Esophagus (tissue), 2 donors: ENCODE measurements at regions not wholly inside any gene's neighbourhood (a gene's known extent, or its start where the extent isn't known, plus 50 kb on each side); places are given as distances from the start of the nearest gene placed in this dataset.

Source experiments
- H3K27ac ChIP-seq, 2 donors: one replicate each; pipeline ENCODE4 v1.5.1; 2013; ENCODE audit warnings: low read depth in 2 of 2, mild to moderate bottlenecking in 2 of 2, inconsistent platforms in 1 of 2, low read length in 1 of 2, moderate library complexity in 1 of 2
- H3K27me3 ChIP-seq, 2 donors: one replicate each; pipeline ENCODE4 v1.6.1; 2013; ENCODE audit warnings: low read length in 2 of 2, control low read depth in 1 of 2, mild to moderate bottlenecking in 1 of 2; ENCODE audit not compliant: insufficient read depth in 2 of 2, control insufficient read depth in 1 of 2
- H3K36me3 ChIP-seq, 2 donors: one replicate each; pipeline ENCODE4 v1.6.1; 2013; ENCODE audit warnings: low read length in 1 of 2; ENCODE audit not compliant: control insufficient read depth in 2 of 2, insufficient read depth in 2 of 2
- H3K4me1 ChIP-seq, 2 donors: one replicate each; pipeline ENCODE4 v1.6.1; 2013; ENCODE audit warnings: low read length in 1 of 2; ENCODE audit not compliant: control insufficient read depth in 2 of 2, insufficient read depth in 2 of 2
- H3K4me3 ChIP-seq, 2 donors: one replicate each; pipeline ENCODE4 v1.5.1; 2013; ENCODE audit warnings: low read length in 2 of 2, mild to moderate bottlenecking in 2 of 2, low read depth in 1 of 2, moderate library complexity in 1 of 2
- H3K9me3 ChIP-seq, 2 donors: one replicate each; pipeline ENCODE4 v1.6.1; 2013; ENCODE audit warnings: mild to moderate bottlenecking in 2 of 2, low read depth in 1 of 2, low read length in 1 of 2, moderate library complexity in 1 of 2; ENCODE audit not compliant: control insufficient read depth in 2 of 2, insufficient read depth in 1 of 2
- WGBS, 2 donors: extraction: QIAGEN DNeasy Blood & Tissue Kit; methylation state at CpG; one replicate each; pipeline ENCODE4 v1.1.7; 2013; 5-methylcytosine and 5-hydroxymethylcytosine counted together
- donor health status: healthy with polysubstance abuse.
- donor health status: Bipolar disorder and iron deficiency.

DNA sequence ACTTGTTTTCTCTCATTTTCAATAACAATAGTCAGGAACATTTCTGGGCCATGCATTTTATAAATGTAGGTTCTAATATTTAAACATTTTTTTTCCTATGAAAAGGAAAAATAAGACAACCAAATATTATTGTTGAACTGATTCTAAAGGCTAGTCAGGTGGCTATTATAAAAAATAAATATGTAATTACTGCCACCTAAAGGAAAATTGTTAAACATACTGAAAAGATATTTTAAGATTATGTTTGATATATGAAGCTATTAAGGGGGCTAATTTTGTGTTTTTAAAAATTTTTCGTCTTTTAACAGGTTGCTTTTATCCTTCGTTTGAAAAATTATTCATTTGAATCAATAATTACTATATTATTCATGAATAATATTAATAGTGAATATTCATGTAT lies 62.2 kb upstream of the FDX1 start:
- no peak overlapping the region for H3K27ac ChIP-seq
- no peaks in the 10 kb centered on the region for H3K27me3 ChIP-seq
- no peaks in the 10 kb centered on the region for H3K9me3 ChIP-seq
- WGBS, 2 donors, result 28 to 39% methylated on average over 2 of the region's 2 CpGs
- no peaks in the 10 kb centered on the region for H3K36me3 ChIP-seq
- no peaks in the 10 kb centered on the region for H3K4me1 ChIP-seq
- no peak overlapping the region for H3K4me3 ChIP-seq

DNA sequence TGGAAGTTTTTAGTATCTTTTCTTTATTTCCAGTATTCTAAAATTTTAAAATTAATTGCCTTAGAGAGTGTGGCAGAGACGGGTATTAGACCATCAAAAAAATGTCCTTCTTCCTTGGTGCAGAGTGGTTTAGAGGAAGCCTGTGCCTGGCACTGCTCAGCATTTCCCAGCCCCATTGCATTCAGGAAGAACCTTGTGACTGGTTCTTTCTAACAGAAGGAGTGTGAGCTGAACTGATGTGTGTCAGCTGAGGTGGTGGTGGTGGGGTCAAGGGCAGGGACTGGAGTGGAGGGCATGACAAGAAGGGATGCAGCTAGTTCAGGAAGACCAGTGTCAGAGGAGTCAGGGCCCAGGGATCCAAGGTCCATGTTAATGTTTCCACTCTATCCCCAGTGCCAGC lies 58.7 kb upstream of the FDX1 start:
- H3K9me3 ChIP-seq, result no peaks in the 10 kb centered on the region
- 90 to 92% methylated on average over 1 of the region's 1 CpG for WGBS, 2 donors

DNA sequence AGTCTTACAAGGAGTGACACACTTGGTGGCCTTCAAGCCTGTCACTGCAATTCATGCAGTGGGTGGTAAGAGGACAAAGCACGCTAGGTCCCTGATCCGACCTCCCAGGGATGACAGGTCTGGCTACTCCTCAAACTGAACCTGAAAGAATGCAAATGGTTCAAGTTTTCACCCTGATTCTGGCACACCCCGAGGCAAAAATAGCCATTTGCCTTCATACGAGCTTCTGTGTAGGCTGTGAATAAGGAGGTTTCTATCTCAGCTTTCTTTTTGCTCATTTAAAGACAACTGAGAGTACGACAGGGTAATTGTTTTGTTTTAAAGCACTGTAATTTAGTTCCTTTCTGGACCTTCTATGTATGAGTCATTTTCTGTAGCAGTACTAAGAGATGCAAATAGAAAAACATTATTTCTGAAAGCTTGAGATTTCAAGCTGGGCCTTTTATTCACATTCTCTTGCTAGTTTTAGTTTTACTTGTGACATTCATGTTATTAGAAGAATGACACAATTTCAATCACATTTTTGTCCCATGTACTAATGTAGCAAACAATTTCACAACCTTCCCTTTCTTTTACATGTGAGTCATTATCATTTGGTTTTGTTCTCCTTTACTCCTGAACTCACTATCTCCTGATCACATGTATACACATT lies 56.6 kb upstream of the FDX1 start:
- Histone ChIP-seq H3K27me3 (no peaks in the 10 kb centered on the region), H3K4me3 (no peak overlapping the region), H3K36me3 (no peaks in the 10 kb centered on the region), H3K4me1 (peaks cover 0 to 3% of the 10 kb centered on the region in 2 donors), H3K27ac (no peak overlapping the region), H3K9me3 (no peaks in the 10 kb centered on the region)
- WGBS, 2 donors, result 53 to 62% methylated on average over 5 of the region's 5 CpGs

More for the DNA sequence above, 58.7 kb upstream of the FDX1 start:
- no peaks in the 10 kb centered on the region for H3K36me3 ChIP-seq
- peaks cover 0 to 3% of the 10 kb centered on the region in 2 donors for H3K4me1 ChIP-seq
- no peak overlapping the region for H3K27ac ChIP-seq
- no peak overlapping the region for H3K4me3 ChIP-seq
- H3K27me3 ChIP-seq, result no peaks in the 10 kb centered on the region

DNA sequence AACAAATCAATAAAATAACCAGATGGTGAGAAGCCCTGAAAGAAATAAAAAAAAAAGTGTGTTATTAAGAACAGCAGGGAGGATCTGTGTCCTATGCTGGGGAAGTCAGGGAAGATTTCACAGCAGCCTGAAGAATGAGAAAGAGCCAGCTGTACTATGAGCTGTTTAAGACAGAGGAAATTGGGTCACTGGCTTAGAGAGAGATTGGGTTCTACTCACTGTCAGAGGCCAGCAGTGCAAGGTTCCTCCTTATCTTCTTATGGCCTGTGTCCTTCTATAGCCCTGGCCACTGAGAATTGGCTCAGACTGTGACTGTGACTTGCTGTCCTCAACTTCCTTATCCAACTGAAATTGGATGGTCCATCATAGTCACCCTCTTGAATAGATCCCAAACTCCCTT lies 54.8 kb upstream of the FDX1 start:
- H3K27me3 ChIP-seq, result no peaks in the 10 kb centered on the region
- no peak overlapping the region for H3K27ac ChIP-seq
- H3K4me3 ChIP-seq, result no peak overlapping the region
- H3K4me1 ChIP-seq, result peaks cover 0 to 3% of the 10 kb centered on the region in 2 donors
- no peaks in the 10 kb centered on the region for H3K36me3 ChIP-seq
- no peaks in the 10 kb centered on the region for H3K9me3 ChIP-seq

DNA sequence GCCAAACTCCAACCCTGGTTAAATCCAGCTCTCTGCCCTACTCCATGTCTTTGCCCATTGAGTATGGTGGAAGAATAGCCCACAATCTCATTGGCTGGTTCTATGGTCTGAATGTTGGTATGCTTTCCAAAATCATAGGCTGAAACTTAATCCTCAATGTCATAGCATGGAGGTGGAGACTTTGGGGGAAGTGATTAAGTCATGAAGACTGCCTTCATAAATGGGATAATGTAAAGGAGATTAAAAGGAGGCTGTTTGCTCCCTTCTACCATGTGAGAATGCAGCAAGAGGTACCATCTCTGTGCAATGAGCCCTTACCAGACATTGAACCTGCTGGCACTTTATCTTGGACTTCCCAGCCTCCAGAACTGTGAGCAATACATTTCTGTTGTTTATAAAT lies 54.4 kb upstream of the FDX1 start:
- Histone ChIP-seq H3K27ac (no peak overlapping the region), H3K36me3 (no peaks in the 10 kb centered on the region), H3K4me3 (no peak overlapping the region), H3K4me1 (peaks cover 0 to 3% of the 10 kb centered on the region in 2 donors), H3K9me3 (no peaks in the 10 kb centered on the region), H3K27me3 (no peaks in the 10 kb centered on the region)

DNA sequence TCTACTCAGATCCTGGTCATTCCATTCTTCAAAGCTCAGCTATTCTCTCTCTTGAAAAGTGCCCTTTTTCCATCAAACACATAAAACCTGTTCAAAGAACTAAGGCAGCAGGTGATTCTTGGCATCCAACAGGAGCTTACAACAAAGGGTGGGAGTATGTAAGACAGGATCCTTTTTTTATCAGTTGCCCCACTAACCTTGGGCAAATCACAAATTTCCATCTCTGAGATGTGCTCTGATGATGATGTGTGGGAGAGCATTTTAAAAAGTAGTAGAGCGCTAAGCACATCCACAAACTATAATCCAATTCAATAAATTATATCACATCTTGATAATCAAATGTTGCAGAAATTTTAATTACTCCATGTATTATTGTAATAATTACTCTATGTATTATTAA lies 53.7 kb upstream of the FDX1 start:
- 95 to 100% methylated on average over 1 of the region's 1 CpG for WGBS, 2 donors
- Histone ChIP-seq H3K36me3 (no peaks in the 10 kb centered on the region), H3K9me3 (no peaks in the 10 kb centered on the region), H3K4me1 (peaks cover 0 to 3% of the 10 kb centered on the region in 2 donors), H3K27ac (no peak overlapping the region), H3K27me3 (no peaks in the 10 kb centered on the region), H3K4me3 (no peak overlapping the region)

DNA sequence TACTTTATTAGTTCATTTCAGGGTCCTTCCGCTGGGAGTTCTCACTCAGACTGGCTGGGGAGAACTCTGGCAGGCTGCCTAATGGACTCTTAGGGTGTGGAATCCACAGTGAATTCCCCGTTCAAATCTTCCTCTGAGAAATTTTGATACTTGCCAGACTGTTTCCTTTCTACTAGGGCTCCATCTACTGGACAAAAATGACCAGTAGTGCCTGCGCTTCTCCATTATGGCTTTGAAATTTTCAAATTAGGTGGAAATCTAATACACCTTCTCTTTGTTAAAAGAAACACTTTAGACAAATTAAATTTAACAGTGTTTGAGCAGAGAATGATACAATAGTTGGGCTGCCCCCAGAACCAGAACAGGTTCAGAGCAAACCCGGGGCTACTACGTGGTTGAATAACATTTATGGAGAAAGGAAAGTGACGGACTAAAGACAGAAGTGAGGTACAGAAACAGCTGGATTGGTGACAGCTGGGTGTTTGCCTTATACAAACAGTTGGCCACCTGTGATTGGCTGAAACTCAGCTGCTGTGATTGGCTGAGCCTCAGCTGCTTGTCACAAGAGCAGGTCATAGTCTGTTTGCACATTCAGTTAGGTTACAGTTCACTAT lies 52.9 kb upstream of the FDX1 start:
- Histone ChIP-seq H3K9me3 (no peaks in the 10 kb centered on the region), H3K4me3 (peak overlapping the region; percentile 4 to 34), H3K4me1 (peaks cover 0 to 3% of the 10 kb centered on the region in 2 donors), H3K27me3 (no peaks in the 10 kb centered on the region), H3K36me3 (no peaks in the 10 kb centered on the region), H3K27ac (peak overlapping the region; percentile 18 to 63)
- 16 to 20% methylated on average over 6 of the region's 6 CpGs for WGBS, 2 donors

DNA sequence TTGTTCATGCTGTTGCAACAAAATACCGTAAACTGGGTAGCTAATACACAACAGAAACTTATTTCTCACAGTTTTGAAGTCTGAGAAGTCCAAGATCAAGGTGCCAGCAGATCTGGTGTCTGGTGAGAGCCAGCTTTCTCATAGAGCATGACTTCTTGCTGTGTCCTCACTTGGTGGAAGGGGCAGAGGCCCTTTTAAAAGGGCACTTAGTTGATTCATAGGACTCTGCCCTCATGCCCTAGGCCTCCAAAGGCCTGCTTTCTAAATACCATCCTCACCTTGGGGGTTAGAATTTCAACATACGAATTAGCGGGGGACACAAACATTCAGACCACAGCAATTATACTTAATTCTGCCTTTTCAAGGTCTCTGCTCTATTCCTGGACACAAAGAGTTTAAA lies 52.3 kb upstream of the FDX1 start:
- 88 to 96% methylated on average over 3 of the region's 3 CpGs for WGBS, 2 donors
- Histone ChIP-seq H3K9me3 (no peaks in the 10 kb centered on the region), H3K27ac (no peak overlapping the region), H3K36me3 (no peaks in the 10 kb centered on the region), H3K27me3 (no peaks in the 10 kb centered on the region), H3K4me3 (no peak overlapping the region), H3K4me1 (peaks cover 0 to 3% of the 10 kb centered on the region in 2 donors)

DNA sequence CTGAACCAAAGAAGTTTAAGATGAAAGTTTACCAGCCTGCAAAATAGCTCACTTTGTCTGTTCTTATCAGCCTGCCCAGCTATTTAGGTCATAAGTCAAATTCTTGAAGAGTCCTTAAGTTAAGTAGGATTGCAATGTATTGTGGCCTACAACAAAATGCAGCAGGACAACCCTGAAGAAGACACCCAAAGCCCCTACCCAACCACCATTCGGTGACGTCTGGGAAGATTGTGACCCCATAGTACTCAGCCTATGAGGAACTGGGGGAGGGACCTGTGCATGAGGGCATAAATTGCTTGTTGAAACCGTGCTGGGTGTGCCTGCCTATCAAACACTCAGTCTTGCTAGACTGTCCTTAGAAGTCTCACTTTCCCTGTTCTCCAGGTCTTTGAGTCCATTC lies 50.5 kb upstream of the FDX1 start:
- Histone ChIP-seq H3K27ac (no peak overlapping the region), H3K4me1 (no peaks in the 10 kb centered on the region), H3K9me3 (no peaks in the 10 kb centered on the region), H3K36me3 (no peaks in the 10 kb centered on the region), H3K4me3 (no peak overlapping the region), H3K27me3 (no peaks in the 10 kb centered on the region)
- WGBS, 2 donors, result 75 to 85% methylated on average over 3 of the region's 3 CpGs

DNA sequence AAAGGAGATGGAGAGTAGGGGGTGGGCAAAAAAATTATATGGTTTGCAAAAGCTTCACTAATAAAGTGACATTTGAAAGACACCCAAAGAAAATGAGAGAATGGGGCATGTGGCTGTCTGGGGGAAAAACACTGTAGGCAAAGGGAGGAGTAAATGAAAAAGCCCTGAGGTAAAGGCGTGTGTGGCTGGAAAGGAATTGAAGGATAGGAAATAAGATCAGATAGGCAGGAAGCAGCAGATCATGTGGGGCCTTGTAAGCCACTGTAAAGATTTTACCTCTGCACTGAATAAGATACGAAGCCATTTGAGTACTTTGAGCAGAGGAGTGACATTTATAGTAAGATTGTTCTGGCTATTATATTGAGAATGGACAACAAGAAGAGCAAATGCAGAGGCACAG lies 49.8 kb upstream of the FDX1 start:
- H3K9me3 ChIP-seq, result no peaks in the 10 kb centered on the region
- H3K27ac ChIP-seq, result no peak overlapping the region
- 88% methylated on average over 2 of the region's 2 CpGs for WGBS, 2 donors
- no peaks in the 10 kb centered on the region for H3K36me3 ChIP-seq
- no peaks in the 10 kb centered on the region for H3K27me3 ChIP-seq
- H3K4me3 ChIP-seq, result no peak overlapping the region
- no peaks in the 10 kb centered on the region for H3K4me1 ChIP-seq
